A673 (cell line): ENCODE measurements at regions not wholly inside any gene's neighbourhood (a gene's known extent, or its start where the extent isn't known, plus 50 kb on each side); places are given as distances from the start of the nearest gene placed in this dataset.
A peak's percentile ranks its signal among the peaks of the same experiment; 100 is the strongest.

Experiments used
- BruUV-seq: library from RNA; stranded (reverse); fragments of 400-500 nt; replicated peaks from 2 replicates; lab custom pipeline; 2021; lab: Mats Ljungman, UMichigan
- CTCF ChIA-PET: fragments of 300-600 bp; sonication (Branson Sonifier 250); formaldehyde crosslinking; loops from one replicate; lab custom pipeline; 2022; ENCODE audit warnings: antibody characterized with exemption; lab: Charles Lee
- POLR2A ChIA-PET: fragments of 300-600 bp; sonication (Branson Sonifier 250); formaldehyde crosslinking; loops from one replicate; lab custom pipeline; 2022; ENCODE audit warnings: antibody characterized with exemption; ENCODE audit not compliant: low non-redundant PET; lab: Charles Lee
- DNase-seq: peaks from one replicate; pipeline ENCODE4 v3.0.0-alpha.2; 2015; ENCODE audit warnings: low spot score
- H3K27ac ChIP-seq: fragments of 200-600 bp; sonication (generic); 2 replicates; pipeline ENCODE4 v1.5.1; 2016; ENCODE audit warnings: mixed run types, low read depth, mild to moderate bottlenecking, mixed read lengths, antibody characterized with exemption, low read length; ENCODE audit not compliant: poor library complexity, severe bottlenecking
- H3K27me3 ChIP-seq: fragments of 200-600 bp; sonication (generic); replicated peaks from 2 replicates; pipeline ENCODE4 v1.6.1; 2017; ENCODE audit warnings: mixed run types, low read depth, mild to moderate bottlenecking, mixed read lengths, antibody characterized with exemption, low read length; ENCODE audit not compliant: insufficient read depth, poor library complexity
- H3K36me3 ChIP-seq: fragments of 200-600 bp; sonication (generic); 2 replicates; pipeline ENCODE4 v1.6.1; 2016; ENCODE audit warnings: mixed run types, mild to moderate bottlenecking, mixed read lengths, antibody characterized with exemption, low read length; ENCODE audit not compliant: insufficient read depth, poor library complexity, severe bottlenecking
- H3K4me1 ChIP-seq: fragments of 200-600 bp; sonication (generic); 2 replicates; pipeline ENCODE4 v1.6.1; 2017; ENCODE audit warnings: mixed run types, mild to moderate bottlenecking, mixed read lengths, antibody characterized with exemption, low read length; ENCODE audit not compliant: insufficient read depth, poor library complexity, severe bottlenecking
- H3K4me3 ChIP-seq: fragments of 200-600 bp; sonication (generic); 2 replicates; pipeline ENCODE4 v1.5.1; 2016; ENCODE audit warnings: low read depth, mixed run types, mild to moderate bottlenecking, mixed read lengths, low read length; ENCODE audit not compliant: poor library complexity, severe bottlenecking
- H3K9me3 ChIP-seq: fragments of 200-600 bp; sonication (generic); 2 replicates; pipeline ENCODE4 v1.6.1; 2016; ENCODE audit warnings: mixed run types, low read depth, mild to moderate bottlenecking, mixed read lengths, antibody characterized with exemption, low read length; ENCODE audit not compliant: poor library complexity, severe bottlenecking
- EZH2 ChIP-seq: fragments of 200-600 bp; sonication (generic); IDR thresholded peaks from 2 replicates; pipeline ENCODE4 v1.6.1; 2017; ENCODE audit warnings: borderline replicate concordance, low read depth, mild to moderate bottlenecking, mixed read lengths, antibody characterized with exemption, low read length; ENCODE audit not compliant: poor library complexity, severe bottlenecking
- intact Hi-C: fragments of 100-400 bp; cut with micrococcal nuclease; formaldehyde crosslinking; loops from one replicate; pipeline ENCODE4 v1.10.0; 2022; ENCODE audit not compliant: unreplicated experiment
- TF ChIP-seq, protein P1 (sequence below): fragments of 300-800, 200-600 bp; sonication (generic); conservative IDR thresholded peaks from 2 replicates; pipeline ENCODE4 v1.5.1; 2017; ENCODE audit warnings: low read depth, mild to moderate bottlenecking, antibody characterized with exemption, low read length, moderate library complexity, mixed read lengths

DNA sequence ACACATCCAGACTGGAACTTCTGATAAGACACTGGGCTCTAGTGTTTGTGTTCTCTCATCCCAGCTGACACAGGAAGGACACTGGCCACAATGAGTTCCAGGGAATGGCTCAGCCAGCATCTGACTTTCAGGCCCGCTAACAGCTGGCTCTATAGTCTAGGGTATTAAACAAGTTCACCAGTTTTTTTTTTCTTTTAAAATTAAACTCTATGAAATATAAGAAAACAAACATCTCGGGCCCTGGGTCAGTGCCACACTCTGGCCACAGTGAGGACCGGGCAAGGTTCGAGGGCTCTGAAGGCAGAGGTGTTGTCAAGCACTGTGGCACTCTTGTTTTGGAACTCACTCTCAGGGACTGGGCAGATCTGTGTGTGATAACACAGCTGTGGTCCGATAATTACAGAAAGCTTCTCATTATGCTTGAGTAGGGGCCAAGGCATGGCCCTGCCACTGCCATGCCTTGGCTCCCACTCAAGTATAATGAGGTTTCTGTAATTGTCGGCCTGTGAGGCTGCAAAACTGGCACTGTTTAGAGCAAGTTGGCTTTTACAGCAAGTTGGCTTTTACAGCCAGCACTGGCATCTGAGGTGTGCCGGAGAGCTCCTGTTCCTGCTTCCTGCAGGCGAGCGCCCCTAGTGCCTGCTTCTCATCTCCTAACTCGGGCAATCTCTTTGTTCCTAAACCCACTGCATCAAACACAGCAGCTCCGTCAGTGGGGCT is 62.8 kb downstream of the PPP1R2C start:
- intact Hi-C loops, result no loop called here
- H3K36me3 ChIP-seq, result no peaks in the 10 kb centered on the region
- H3K9me3 ChIP-seq, result no peaks in the 10 kb centered on the region
- no TSS peak for BruUV-seq
- ChIA-PET POLR2A (no interaction called here), CTCF (interaction anchor here (0.6 to 0.7 kb wide), 2 partner anchors 630 to 1213 kb away, joined by 3 read pairs; no protein-coding TSS in a partner anchor)
- DNase-seq, result peak; percentile 30
- H3K4me3 ChIP-seq, result no peak overlapping the region
- no peak overlapping the region for H3K27ac ChIP-seq
- TF ChIP-seq EZH2, result no peak
- TF ChIP-seq, protein P1, sequence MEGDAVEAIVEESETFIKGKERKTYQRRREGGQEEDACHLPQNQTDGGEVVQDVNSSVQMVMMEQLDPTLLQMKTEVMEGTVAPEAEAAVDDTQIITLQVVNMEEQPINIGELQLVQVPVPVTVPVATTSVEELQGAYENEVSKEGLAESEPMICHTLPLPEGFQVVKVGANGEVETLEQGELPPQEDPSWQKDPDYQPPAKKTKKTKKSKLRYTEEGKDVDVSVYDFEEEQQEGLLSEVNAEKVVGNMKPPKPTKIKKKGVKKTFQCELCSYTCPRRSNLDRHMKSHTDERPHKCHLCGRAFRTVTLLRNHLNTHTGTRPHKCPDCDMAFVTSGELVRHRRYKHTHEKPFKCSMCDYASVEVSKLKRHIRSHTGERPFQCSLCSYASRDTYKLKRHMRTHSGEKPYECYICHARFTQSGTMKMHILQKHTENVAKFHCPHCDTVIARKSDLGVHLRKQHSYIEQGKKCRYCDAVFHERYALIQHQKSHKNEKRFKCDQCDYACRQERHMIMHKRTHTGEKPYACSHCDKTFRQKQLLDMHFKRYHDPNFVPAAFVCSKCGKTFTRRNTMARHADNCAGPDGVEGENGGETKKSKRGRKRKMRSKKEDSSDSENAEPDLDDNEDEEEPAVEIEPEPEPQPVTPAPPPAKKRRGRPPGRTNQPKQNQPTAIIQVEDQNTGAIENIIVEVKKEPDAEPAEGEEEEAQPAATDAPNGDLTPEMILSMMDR, result peak; percentile 55
- no peaks in the 10 kb centered on the region for H3K27me3 ChIP-seq
- H3K4me1 ChIP-seq, result no peaks in the 10 kb centered on the region

DNA sequence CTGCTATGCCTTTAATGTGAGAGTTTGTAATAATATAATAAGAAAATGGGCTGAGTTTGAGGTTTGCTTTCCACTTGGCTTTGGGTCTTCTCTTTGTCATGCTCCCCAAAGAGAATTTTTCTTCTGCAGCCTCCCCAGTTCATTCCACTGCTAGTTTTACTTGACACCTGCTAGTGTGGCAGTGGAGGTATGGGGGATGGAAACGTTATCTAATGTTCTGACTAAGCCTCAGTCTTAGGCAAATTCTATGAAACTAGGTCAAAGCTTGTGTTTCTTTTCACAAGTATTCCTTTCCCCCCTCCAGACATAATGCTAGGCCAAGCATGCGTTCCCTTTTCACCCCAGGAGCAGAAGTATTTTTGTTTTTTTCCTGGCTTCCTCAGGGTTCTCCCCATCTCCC is 67.5 kb downstream of the PPP1R2C start:
- BruUV-seq, result no TSS peak
- DNase-seq, result no peak
- intact Hi-C loops, result no loop called here
- Histone ChIP-seq H3K4me3 (no peak overlapping the region), H3K9me3 (no peaks in the 10 kb centered on the region), H3K4me1 (no peaks in the 10 kb centered on the region), H3K27me3 (no peaks in the 10 kb centered on the region), H3K36me3 (no peaks in the 10 kb centered on the region), H3K27ac (no peak overlapping the region)
- TF ChIP-seq, protein P1, result no peak
- no peak for TF ChIP-seq EZH2
- ChIA-PET CTCF (no interaction called here), POLR2A (no interaction called here)

DNA sequence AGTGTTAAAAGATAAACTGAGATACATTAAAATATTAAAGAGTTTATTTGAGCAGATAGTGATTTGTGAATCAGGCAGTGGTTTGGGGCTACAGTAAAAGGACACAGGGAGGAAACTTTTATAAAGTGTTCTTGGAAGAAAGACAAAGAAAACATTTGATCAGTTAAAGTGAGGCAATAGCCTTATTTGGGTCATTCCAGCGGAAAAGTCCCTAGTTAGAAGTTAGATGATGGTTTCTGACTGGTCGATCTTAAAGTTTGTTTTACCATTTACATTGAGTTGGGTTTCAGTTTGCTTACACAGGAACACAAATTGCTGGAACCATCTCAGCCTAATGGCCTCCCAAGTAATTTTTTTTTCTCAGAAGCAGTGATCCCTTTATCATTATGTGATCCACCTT is 69.7 kb downstream of the PPP1R2C start:
- Histone ChIP-seq H3K9me3 (no peaks in the 10 kb centered on the region), H3K4me1 (no peaks in the 10 kb centered on the region), H3K36me3 (no peaks in the 10 kb centered on the region), H3K4me3 (no peak overlapping the region), H3K27ac (no peak overlapping the region), H3K27me3 (no peaks in the 10 kb centered on the region)
- intact Hi-C loops, result no loop called here
- DNase-seq, result no peak
- CTCF ChIA-PET, result no interaction called here
- POLR2A ChIA-PET, result no interaction called here
- TF ChIP-seq EZH2, result no peak
- TF ChIP-seq, protein P1, result no peak
- BruUV-seq, result no TSS peak
